ENCODE measurements at regions not wholly inside any gene's neighbourhood (a gene's known extent, or its start where the extent isn't known, plus 50 kb on each side); places are given as distances from the start of the nearest gene placed in this dataset.

DNA sequence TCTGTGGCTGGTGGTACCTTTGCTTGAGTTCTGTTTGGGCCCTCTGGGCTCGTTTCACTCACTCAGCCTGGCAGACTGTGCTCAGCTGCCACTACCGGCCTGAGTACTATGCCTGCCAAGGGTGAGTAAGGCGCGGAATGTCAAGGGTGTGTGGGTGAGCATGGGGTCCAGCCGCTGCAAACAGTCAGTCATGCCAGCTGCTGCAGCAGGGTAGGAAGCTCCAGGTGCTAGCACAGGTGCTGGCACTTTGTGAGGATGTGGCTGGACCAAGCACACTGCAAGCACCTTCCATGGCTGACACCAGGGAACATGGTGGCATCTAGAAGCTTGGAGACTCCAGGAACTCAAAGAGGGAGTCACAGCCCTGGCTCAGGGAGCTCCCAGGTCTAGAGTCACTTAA, 368.6 kb upstream of the ACO1 start:
- TF ChIP-seq CTCF (IDR thresholded peaks at IDR 0.05) (no peak), POLR2A (IDR thresholded peaks at IDR 0.05) (no peak)

Data from thyroid gland (tissue), 4 donors.